DOHH2 (cell line): ENCODE measurements at regions not wholly inside any gene's neighbourhood (a gene's known extent, or its start where the extent isn't known, plus 50 kb on each side); places are given as distances from the start of the nearest gene placed in this dataset.

Experiments
- H3F3A ChIP-seq: fragments of 200-600 bp; sonication (generic), shearing (Covaris generic); 2 replicates; pipeline ENCODE4 v1.6.0; 2016; ENCODE audit warnings: antibody characterized with exemption, mild to moderate bottlenecking; ENCODE audit not compliant: control insufficient read depth, insufficient read depth
- H3K27ac ChIP-seq: fragments of 200-600 bp; sonication (generic); 2 replicates; pipeline ENCODE4 v1.5.1; 2014; ENCODE audit warnings: low read depth, mild to moderate bottlenecking, low read length, moderate library complexity
- H3K27me3 ChIP-seq: fragments of 200-600 bp; sonication (generic); 2 replicates; pipeline ENCODE4 v1.6.1; 2014; ENCODE audit warnings: mild to moderate bottlenecking, low read length, mixed read lengths; ENCODE audit not compliant: control insufficient read depth
- H3K36me3 ChIP-seq: fragments of 200-600 bp; sonication (generic); 2 replicates; pipeline ENCODE4 v1.6.1; 2014; ENCODE audit warnings: mild to moderate bottlenecking, low read length, moderate library complexity, mixed read lengths; ENCODE audit not compliant: control insufficient read depth
- H3K4me1 ChIP-seq: fragments of 200-600 bp; sonication (generic); 2 replicates; pipeline ENCODE4 v1.6.1; 2014; ENCODE audit warnings: mild to moderate bottlenecking, low read length, mixed read lengths; ENCODE audit not compliant: control insufficient read depth
- H3K4me2 ChIP-seq: fragments of 200-600 bp; sonication (generic); 2 replicates; pipeline ENCODE4 v1.6.0; 2014; ENCODE audit warnings: mild to moderate bottlenecking, low read length, moderate library complexity
- H3K4me3 ChIP-seq: fragments of 200-600 bp; sonication (generic); 2 replicates; pipeline ENCODE4 v1.5.1; 2014; ENCODE audit warnings: mild to moderate bottlenecking, low read length, mixed read lengths
- H3K79me2 ChIP-seq: fragments of 200-600 bp; sonication (generic); 2 replicates; pipeline ENCODE4 v1.6.1; 2014; ENCODE audit warnings: mild to moderate bottlenecking, low read length, mixed read lengths; ENCODE audit not compliant: control insufficient read depth
- H3K9me2 ChIP-seq: fragments of 200-600 bp; sonication (generic); replicated peaks from 2 replicates; pipeline ENCODE4 v1.6.1; 2014; ENCODE audit warnings: mild to moderate bottlenecking, low read length, mixed read lengths; ENCODE audit not compliant: control insufficient read depth
- H3K9me3 ChIP-seq: fragments of 200-600 bp; sonication (generic); 2 replicates; pipeline ENCODE4 v1.6.1; 2014; ENCODE audit warnings: antibody characterized with exemption, low read length, mixed read lengths; ENCODE audit not compliant: control insufficient read depth, insufficient read depth
- H4K20me1 ChIP-seq: fragments of 200-600 bp; sonication (generic); 2 replicates; pipeline ENCODE4 v1.6.0; 2014; ENCODE audit warnings: low read depth, mild to moderate bottlenecking, antibody characterized with exemption, low read length, moderate library complexity; ENCODE audit not compliant: control insufficient read depth, insufficient read depth
- CTCF ChIP-seq: fragments of 200-600 bp; sonication (generic); IDR thresholded peaks from one replicate; pipeline ENCODE4 v1.5.1; 2014; ENCODE audit warnings: antibody characterized with exemption, mild to moderate bottlenecking, low read depth, low read length; ENCODE audit not compliant: poor library complexity, severe bottlenecking
- EZH2phosphoT487 ChIP-seq: fragments of 200-600 bp; sonication (generic); IDR thresholded peaks from 2 replicates; pipeline ENCODE4 v1.6.1; 2017; ENCODE audit warnings: borderline replicate concordance, mild to moderate bottlenecking, antibody characterized with exemption, low read length, moderate library complexity, mixed read lengths

GRCh38 chr2:199144036-199144435 is 313.7 kb downstream of the SATB2 start:
- no peak for TF ChIP-seq EZH2phosphoT487
- no peak for TF ChIP-seq CTCF
- no peaks in the 10 kb centered on the region for H3F3A ChIP-seq
- no peaks in the 10 kb centered on the region for H3K4me1 ChIP-seq
- no peaks in the 10 kb centered on the region for H3K36me3 ChIP-seq
- H3K9me3 ChIP-seq = no peaks in the 10 kb centered on the region
- no peaks in the 10 kb centered on the region for H4K20me1 ChIP-seq
- no peak overlapping the region for H3K4me3 ChIP-seq
- H3K79me2 ChIP-seq = no peaks in the 10 kb centered on the region
- H3K9me2 ChIP-seq = no peaks in the 10 kb centered on the region
- H3K27ac ChIP-seq = no peak overlapping the region
- H3K4me2 ChIP-seq = no peak overlapping the region
- H3K27me3 ChIP-seq = no peaks in the 10 kb centered on the region

- no peaks in the 10 kb centered on the region for H3K9me2 ChIP-seq
- H3K79me2 ChIP-seq = no peaks in the 10 kb centered on the region
- TF ChIP-seq CTCF (no peak), EZH2phosphoT487 (no peak)
- no peak overlapping the region for H3K4me2 ChIP-seq
- H3K27me3 ChIP-seq = no peaks in the 10 kb centered on the region
- no peaks in the 10 kb centered on the region for H3K4me1 ChIP-seq
- no peak overlapping the region for H3K4me3 ChIP-seq
- no peaks in the 10 kb centered on the region for H3K36me3 ChIP-seq
- H3F3A ChIP-seq = no peaks in the 10 kb centered on the region
- no peaks in the 10 kb centered on the region for H4K20me1 ChIP-seq
- H3K27ac ChIP-seq = no peak overlapping the region
- no peaks in the 10 kb centered on the region for H3K9me3 ChIP-seq
These were observed 321.1 kb downstream of the SATB2 start for GRCh38 chr2:199136681-199137080.

- no peaks in the 10 kb centered on the region for H3K79me2 ChIP-seq
- H3K4me2 ChIP-seq = no peak overlapping the region
- H3K27ac ChIP-seq = no peak overlapping the region
- H3K9me2 ChIP-seq = no peaks in the 10 kb centered on the region
- H3K27me3 ChIP-seq = no peaks in the 10 kb centered on the region
- H4K20me1 ChIP-seq = no peaks in the 10 kb centered on the region
- H3K4me1 ChIP-seq = no peaks in the 10 kb centered on the region
- TF ChIP-seq EZH2phosphoT487 (no peak), CTCF (no peak)
- H3K36me3 ChIP-seq = no peaks in the 10 kb centered on the region
- no peaks in the 10 kb centered on the region for H3F3A ChIP-seq
- H3K9me3 ChIP-seq = no peaks in the 10 kb centered on the region
- no peak overlapping the region for H3K4me3 ChIP-seq
These were observed 321.5 kb downstream of the SATB2 start for GRCh38 chr2:199136242-199136641.

GRCh38 chr2:199131876-199132275 is 325.9 kb downstream of the SATB2 start:
- no peak overlapping the region for H3K4me2 ChIP-seq
- H3K27me3 ChIP-seq = no peaks in the 10 kb centered on the region
- H3K9me2 ChIP-seq = no peaks in the 10 kb centered on the region
- no peak overlapping the region for H3K4me3 ChIP-seq
- no peaks in the 10 kb centered on the region for H3K79me2 ChIP-seq
- TF ChIP-seq CTCF (no peak), EZH2phosphoT487 (no peak)
- no peak overlapping the region for H3K27ac ChIP-seq
- H3K4me1 ChIP-seq = no peaks in the 10 kb centered on the region
- no peaks in the 10 kb centered on the region for H3K36me3 ChIP-seq
- no peaks in the 10 kb centered on the region for H3K9me3 ChIP-seq
- no peaks in the 10 kb centered on the region for H4K20me1 ChIP-seq
- H3F3A ChIP-seq = no peaks in the 10 kb centered on the region
